ENCODE measurements at regions not wholly inside any gene's neighbourhood (a gene's known extent, or its start where the extent isn't known, plus 50 kb on each side); places are given as distances from the start of the nearest gene placed in this dataset.
"Not testable (repeated sequence)": the region's sequence is repeated elsewhere in the genome, so short reads cannot be mapped to it uniquely, and the experiment has no call there.

GRCh38 chr2:111445191-111445929 is 324.6 kb downstream of the BCL2L11 start:
- not testable (repeated sequence) for H4K20me1 ChIP-seq (ENCODE audit: insufficient read depth, low read length); H3K9me3 ChIP-seq (ENCODE audit: insufficient read depth, low read length); H3K4me1 ChIP-seq (ENCODE audit: low read length); H3K4me2 ChIP-seq (ENCODE audit: low read length); H3K27ac ChIP-seq (ENCODE audit: low read length); H2AFZ ChIP-seq (ENCODE audit: low read depth, low read length); H3K79me2 ChIP-seq (ENCODE audit: low read length); H3K4me3 ChIP-seq (ENCODE audit: low read length); H3K9ac ChIP-seq (ENCODE audit: low read length); H3K36me3 ChIP-seq (replicated peaks; ENCODE audit: low read depth, low read length); H3K27me3 ChIP-seq (ENCODE audit: low read depth, low read length)

GRCh38 chr2:111445941-111446340 is 325.2 kb downstream of the BCL2L11 start:
- not testable (repeated sequence) for H3K4me3 ChIP-seq (ENCODE audit: low read length); H3K79me2 ChIP-seq (ENCODE audit: low read length); H3K4me1 ChIP-seq (ENCODE audit: low read length); H2AFZ ChIP-seq (ENCODE audit: low read depth, low read length); H3K9me3 ChIP-seq (ENCODE audit: insufficient read depth, low read length); H3K27me3 ChIP-seq (ENCODE audit: low read depth, low read length); H4K20me1 ChIP-seq (ENCODE audit: insufficient read depth, low read length); H3K27ac ChIP-seq (ENCODE audit: low read length); H3K9ac ChIP-seq (ENCODE audit: low read length); H3K4me2 ChIP-seq (ENCODE audit: low read length); H3K36me3 ChIP-seq (replicated peaks; ENCODE audit: low read depth, low read length)

- not testable (repeated sequence) for H3K9ac ChIP-seq (ENCODE audit: low read length); H3K36me3 ChIP-seq (replicated peaks; ENCODE audit: low read depth, low read length); H3K27me3 ChIP-seq (ENCODE audit: low read depth, low read length); H3K27ac ChIP-seq (ENCODE audit: low read length); H3K4me3 ChIP-seq (ENCODE audit: low read length); H2AFZ ChIP-seq (ENCODE audit: low read depth, low read length); H4K20me1 ChIP-seq (ENCODE audit: insufficient read depth, low read length); H3K9me3 ChIP-seq (ENCODE audit: insufficient read depth, low read length); H3K79me2 ChIP-seq (ENCODE audit: low read length); H3K4me2 ChIP-seq (ENCODE audit: low read length); H3K4me1 ChIP-seq (ENCODE audit: low read length)
These were observed 326.8 kb downstream of the BCL2L11 start for GRCh38 chr2:111447482-111447881.

- not testable (repeated sequence) for H4K20me1 ChIP-seq (ENCODE audit: insufficient read depth, low read length); H3K9me3 ChIP-seq (ENCODE audit: insufficient read depth, low read length); H2AFZ ChIP-seq (ENCODE audit: low read depth, low read length); H3K9ac ChIP-seq (ENCODE audit: low read length); H3K4me2 ChIP-seq (ENCODE audit: low read length); H3K79me2 ChIP-seq (ENCODE audit: low read length); H3K36me3 ChIP-seq (replicated peaks; ENCODE audit: low read depth, low read length); H3K27me3 ChIP-seq (ENCODE audit: low read depth, low read length); H3K4me1 ChIP-seq (ENCODE audit: low read length); H3K27ac ChIP-seq (ENCODE audit: low read length); H3K4me3 ChIP-seq (ENCODE audit: low read length)
These were observed 328.1 kb downstream of the BCL2L11 start for GRCh38 chr2:111448796-111449195.

GRCh38 chr2:111450526-111450925 is 329.8 kb downstream of the BCL2L11 start:
- H3K4me1 ChIP-seq (ENCODE audit: low read length), result not testable (repeated sequence)

GRCh38 chr2:111451692-111452199 is 331.0 kb downstream of the BCL2L11 start:
- Histone ChIP-seq H3K4me3 (ENCODE audit: low read length) (peak overlapping the region; percentile 47), H4K20me1 (ENCODE audit: insufficient read depth, low read length) (peaks cover 11% of the 10 kb centered on the region; the same call in 1 of the 2 replicates), H3K4me2 (ENCODE audit: low read length) (peak overlapping the region; percentile 42), H3K27ac (ENCODE audit: low read length) (peak overlapping the region; percentile 51)
- H3K36me3 ChIP-seq (replicated peaks; ENCODE audit: low read depth, low read length); H3K79me2 ChIP-seq (ENCODE audit: low read length); H2AFZ ChIP-seq (ENCODE audit: low read depth, low read length); H3K4me1 ChIP-seq (ENCODE audit: low read length); H3K9ac ChIP-seq (ENCODE audit: low read length); H3K27me3 ChIP-seq (ENCODE audit: low read depth, low read length); H3K9me3 ChIP-seq (ENCODE audit: insufficient read depth, low read length): not testable (repeated sequence)

More at GRCh38 chr2:111450526-111450925, 329.8 kb downstream of the BCL2L11 start:
- H4K20me1 ChIP-seq (ENCODE audit: insufficient read depth, low read length); H3K27ac ChIP-seq (ENCODE audit: low read length); H3K36me3 ChIP-seq (replicated peaks; ENCODE audit: low read depth, low read length); H3K9ac ChIP-seq (ENCODE audit: low read length); H3K79me2 ChIP-seq (ENCODE audit: low read length); H3K4me3 ChIP-seq (ENCODE audit: low read length); H2AFZ ChIP-seq (ENCODE audit: low read depth, low read length); H3K4me2 ChIP-seq (ENCODE audit: low read length); H3K9me3 ChIP-seq (ENCODE audit: insufficient read depth, low read length); H3K27me3 ChIP-seq (ENCODE audit: low read depth, low read length): not testable (repeated sequence)

- H4K20me1 ChIP-seq (ENCODE audit: insufficient read depth, low read length), result peaks cover 11% of the 10 kb centered on the region; the same call in 1 of the 2 replicates
- H3K36me3 ChIP-seq (replicated peaks; ENCODE audit: low read depth, low read length); H3K9me3 ChIP-seq (ENCODE audit: insufficient read depth, low read length); H2AFZ ChIP-seq (ENCODE audit: low read depth, low read length); H3K27me3 ChIP-seq (ENCODE audit: low read depth, low read length); H3K9ac ChIP-seq (ENCODE audit: low read length); H3K4me1 ChIP-seq (ENCODE audit: low read length); H3K79me2 ChIP-seq (ENCODE audit: low read length): not testable (repeated sequence)
- H3K4me3 ChIP-seq (ENCODE audit: low read length), result peak overlapping the region; percentile 47
- peak overlapping the region; percentile 51 for H3K27ac ChIP-seq (ENCODE audit: low read length)
- peak overlapping the region; percentile 42 for H3K4me2 ChIP-seq (ENCODE audit: low read length)
These were observed 331.5 kb downstream of the BCL2L11 start for GRCh38 chr2:111452208-111452607.

GRCh38 chr2:111453308-111453707 is 332.6 kb downstream of the BCL2L11 start:
- H2AFZ ChIP-seq (ENCODE audit: low read depth, low read length); H3K27ac ChIP-seq (ENCODE audit: low read length); H3K27me3 ChIP-seq (ENCODE audit: low read depth, low read length); H3K36me3 ChIP-seq (replicated peaks; ENCODE audit: low read depth, low read length); H3K4me2 ChIP-seq (ENCODE audit: low read length); H3K79me2 ChIP-seq (ENCODE audit: low read length); H3K4me1 ChIP-seq (ENCODE audit: low read length); H3K4me3 ChIP-seq (ENCODE audit: low read length); H3K9ac ChIP-seq (ENCODE audit: low read length); H3K9me3 ChIP-seq (ENCODE audit: insufficient read depth, low read length): not testable (repeated sequence)
- H4K20me1 ChIP-seq (ENCODE audit: insufficient read depth, low read length), result peaks cover 11% of the 10 kb centered on the region; the same call in 1 of the 2 replicates

- not testable (repeated sequence) for H3K4me2 ChIP-seq (ENCODE audit: low read length); H3K27me3 ChIP-seq (ENCODE audit: low read depth, low read length); H3K9me3 ChIP-seq (ENCODE audit: insufficient read depth, low read length); H3K79me2 ChIP-seq (ENCODE audit: low read length); H3K36me3 ChIP-seq (replicated peaks; ENCODE audit: low read depth, low read length); H3K27ac ChIP-seq (ENCODE audit: low read length); H3K9ac ChIP-seq (ENCODE audit: low read length); H3K4me1 ChIP-seq (ENCODE audit: low read length); H2AFZ ChIP-seq (ENCODE audit: low read depth, low read length); H3K4me3 ChIP-seq (ENCODE audit: low read length)
- H4K20me1 ChIP-seq (ENCODE audit: insufficient read depth, low read length), result peaks cover 11% of the 10 kb centered on the region; the same call in 1 of the 2 replicates
These were observed 333.1 kb downstream of the BCL2L11 start for GRCh38 chr2:111453816-111454215.

- not testable (repeated sequence) for H3K4me3 ChIP-seq (ENCODE audit: low read length); H3K9me3 ChIP-seq (ENCODE audit: insufficient read depth, low read length); H3K36me3 ChIP-seq (replicated peaks; ENCODE audit: low read depth, low read length); H2AFZ ChIP-seq (ENCODE audit: low read depth, low read length); H3K4me1 ChIP-seq (ENCODE audit: low read length); H3K27me3 ChIP-seq (ENCODE audit: low read depth, low read length); H3K4me2 ChIP-seq (ENCODE audit: low read length); H3K9ac ChIP-seq (ENCODE audit: low read length); H3K27ac ChIP-seq (ENCODE audit: low read length); H3K79me2 ChIP-seq (ENCODE audit: low read length)
- H4K20me1 ChIP-seq (ENCODE audit: insufficient read depth, low read length), result peaks cover 11% of the 10 kb centered on the region; the same call in 1 of the 2 replicates
These were observed 333.7 kb downstream of the BCL2L11 start for GRCh38 chr2:111454404-111454803.

Measured in OCI-LY3 (cell line).